ENCODE measurements at regions not wholly inside any gene's neighbourhood (a gene's known extent, or its start where the extent isn't known, plus 50 kb on each side); places are given as distances from the start of the nearest gene placed in this dataset.

- TF ChIP-seq ZNF133 (tag by site-specific recombination; IDR thresholded peaks at IDR 0.05) (no peak), ZNF473 (tag by site-specific recombination; IDR thresholded peaks at IDR 0.05) (no peak), ZNF639 (tag by site-specific recombination; IDR thresholded peaks at IDR 0.05) (no peak), ZBTB1 (tag by site-specific recombination; IDR thresholded peaks at IDR 0.05) (no peak), ZSCAN30 (tag by site-specific recombination; IDR thresholded peaks at IDR 0.05) (no peak), ZNF223 (tag by site-specific recombination; IDR thresholded peaks at IDR 0.05) (no peak), ZNF211 (tag by site-specific recombination; IDR thresholded peaks at IDR 0.05; ENCODE audit: low read depth) (no peak), ZNF404 (tag by site-specific recombination; IDR thresholded peaks at IDR 0.05) (no peak), ZNF394 (tag by site-specific recombination; IDR thresholded peaks at IDR 0.05; ENCODE audit: borderline replicate concordance) (no peak)
- H3K9me3 ChIP-seq (ENCODE audit: control insufficient read depth, insufficient read depth, low read depth, low read length): no peaks in the 10 kb centered on the region
- H3K4me1 ChIP-seq (ENCODE audit: control insufficient read depth, insufficient read depth, low read length): no peaks in the 10 kb centered on the region
- H3K4me3 ChIP-seq (ENCODE audit: low read depth, low read length): no peak overlapping the region
- H3K27ac ChIP-seq (ENCODE audit: extremely low read depth, low read depth, low read length): no peak overlapping the region
- CTCF ChIA-PET: no interaction called here
- POLR2A ChIA-PET: no interaction called here
- no peaks in the 10 kb centered on the region for H3K36me3 ChIP-seq (ENCODE audit: control insufficient read depth in 2 of 2, insufficient read depth in 1 of 2, low read length in 2 of 2)
These were observed 492.7 kb upstream of the MGAT4C start for GRCh38 chr12:86748894-86749293.

- H3K27ac ChIP-seq (ENCODE audit: extremely low read depth, low read depth, low read length): no peak overlapping the region
- POLR2A ChIA-PET: no interaction called here
- no peak overlapping the region for H3K4me3 ChIP-seq (ENCODE audit: low read depth, low read length)
- TF ChIP-seq ZNF664 (tag by site-specific recombination; IDR thresholded peaks at IDR 0.05): no peak
- TF ChIP-seq ZNF221 (tag by site-specific recombination; IDR thresholded peaks at IDR 0.05; ENCODE audit: borderline replicate concordance): no peak
- TF ChIP-seq HOXC10 (CRISPR knock-in tag; IDR thresholded peaks at IDR 0.05): no peak
- TF ChIP-seq ZNF2 (tag by site-specific recombination; IDR thresholded peaks at IDR 0.05): no peak
- TF ChIP-seq ZNF596 (tag by site-specific recombination; IDR thresholded peaks at IDR 0.05): no peak
- TF ChIP-seq, protein P1, sequence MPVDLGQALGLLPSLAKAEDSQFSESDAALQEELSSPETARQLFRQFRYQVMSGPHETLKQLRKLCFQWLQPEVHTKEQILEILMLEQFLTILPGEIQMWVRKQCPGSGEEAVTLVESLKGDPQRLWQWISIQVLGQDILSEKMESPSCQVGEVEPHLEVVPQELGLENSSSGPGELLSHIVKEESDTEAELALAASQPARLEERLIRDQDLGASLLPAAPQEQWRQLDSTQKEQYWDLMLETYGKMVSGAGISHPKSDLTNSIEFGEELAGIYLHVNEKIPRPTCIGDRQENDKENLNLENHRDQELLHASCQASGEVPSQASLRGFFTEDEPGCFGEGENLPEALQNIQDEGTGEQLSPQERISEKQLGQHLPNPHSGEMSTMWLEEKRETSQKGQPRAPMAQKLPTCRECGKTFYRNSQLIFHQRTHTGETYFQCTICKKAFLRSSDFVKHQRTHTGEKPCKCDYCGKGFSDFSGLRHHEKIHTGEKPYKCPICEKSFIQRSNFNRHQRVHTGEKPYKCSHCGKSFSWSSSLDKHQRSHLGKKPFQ (tag by site-specific recombination; IDR thresholded peaks at IDR 0.05): no peak
- no peak for TF ChIP-seq BCL11B (tag by site-specific recombination; IDR thresholded peaks at IDR 0.05; ENCODE audit: low read depth)
- TF ChIP-seq YY2 (tag by site-specific recombination; IDR thresholded peaks at IDR 0.05): no peak
- H3K36me3 ChIP-seq (ENCODE audit: control insufficient read depth in 2 of 2, insufficient read depth in 1 of 2, low read length in 2 of 2): no peaks in the 10 kb centered on the region
- CTCF ChIA-PET: no interaction called here
- H3K9me3 ChIP-seq (ENCODE audit: control insufficient read depth, insufficient read depth, low read depth, low read length): no peaks in the 10 kb centered on the region
- H3K4me1 ChIP-seq (ENCODE audit: control insufficient read depth, insufficient read depth, low read length): no peaks in the 10 kb centered on the region
These were observed 488.5 kb upstream of the MGAT4C start for GRCh38 chr12:86744547-86745212.

DNA sequence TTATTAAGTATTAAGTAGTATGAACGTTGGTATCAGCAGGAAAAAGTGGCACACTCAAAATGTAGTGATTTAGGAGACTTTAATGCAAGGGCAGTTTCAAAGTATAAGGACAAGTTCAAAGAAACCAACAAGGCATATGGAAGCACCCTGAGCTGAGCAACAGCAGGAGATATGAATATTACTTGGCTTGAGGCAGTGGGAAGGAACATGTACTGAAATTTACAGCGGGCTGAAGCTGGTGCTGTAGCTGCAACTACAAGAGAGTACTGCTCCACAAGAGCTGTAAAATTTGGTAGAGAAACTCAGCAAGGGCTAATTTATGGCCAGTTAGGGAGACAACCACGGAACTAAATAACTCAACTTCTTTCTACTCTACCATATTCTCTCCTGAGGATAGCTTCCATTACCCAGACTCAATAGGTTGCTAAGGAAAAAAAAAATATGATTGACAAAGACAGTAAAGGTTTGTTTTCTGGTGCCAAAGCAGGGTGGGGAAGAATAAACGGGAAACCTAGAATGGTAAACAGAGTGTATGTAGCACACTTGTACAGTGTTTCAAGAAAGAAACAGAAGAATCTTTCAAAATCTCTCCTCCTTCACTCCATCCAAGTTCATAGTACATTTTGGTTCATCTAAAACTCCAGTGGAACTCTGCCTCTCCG is 487.8 kb upstream of the MGAT4C start:
- ChIA-PET CTCF (interaction anchor here (0.7 kb wide), 1 partner anchor 18 kb away, joined by 3 read pairs; no protein-coding TSS in a partner anchor), POLR2A (no interaction called here)

More for the DNA sequence above, 487.8 kb upstream of the MGAT4C start:
- no peaks in the 10 kb centered on the region for H3K9me3 ChIP-seq (ENCODE audit: control insufficient read depth, insufficient read depth, low read depth, low read length)
- no peak overlapping the region for H3K4me3 ChIP-seq (ENCODE audit: low read depth, low read length)
- H3K4me1 ChIP-seq (ENCODE audit: control insufficient read depth, insufficient read depth, low read length): no peaks in the 10 kb centered on the region
- TF ChIP-seq ZNF169 (tag by site-specific recombination; IDR thresholded peaks at IDR 0.05) (no peak), ZNF366 (tag by site-specific recombination; conservative IDR thresholded peaks at IDR 0.05) (no peak), ZNF660 (tag by site-specific recombination; IDR thresholded peaks at IDR 0.05) (no peak), ZNF639 (tag by site-specific recombination; IDR thresholded peaks at IDR 0.05) (no peak)
- TF ChIP-seq, protein P2, sequence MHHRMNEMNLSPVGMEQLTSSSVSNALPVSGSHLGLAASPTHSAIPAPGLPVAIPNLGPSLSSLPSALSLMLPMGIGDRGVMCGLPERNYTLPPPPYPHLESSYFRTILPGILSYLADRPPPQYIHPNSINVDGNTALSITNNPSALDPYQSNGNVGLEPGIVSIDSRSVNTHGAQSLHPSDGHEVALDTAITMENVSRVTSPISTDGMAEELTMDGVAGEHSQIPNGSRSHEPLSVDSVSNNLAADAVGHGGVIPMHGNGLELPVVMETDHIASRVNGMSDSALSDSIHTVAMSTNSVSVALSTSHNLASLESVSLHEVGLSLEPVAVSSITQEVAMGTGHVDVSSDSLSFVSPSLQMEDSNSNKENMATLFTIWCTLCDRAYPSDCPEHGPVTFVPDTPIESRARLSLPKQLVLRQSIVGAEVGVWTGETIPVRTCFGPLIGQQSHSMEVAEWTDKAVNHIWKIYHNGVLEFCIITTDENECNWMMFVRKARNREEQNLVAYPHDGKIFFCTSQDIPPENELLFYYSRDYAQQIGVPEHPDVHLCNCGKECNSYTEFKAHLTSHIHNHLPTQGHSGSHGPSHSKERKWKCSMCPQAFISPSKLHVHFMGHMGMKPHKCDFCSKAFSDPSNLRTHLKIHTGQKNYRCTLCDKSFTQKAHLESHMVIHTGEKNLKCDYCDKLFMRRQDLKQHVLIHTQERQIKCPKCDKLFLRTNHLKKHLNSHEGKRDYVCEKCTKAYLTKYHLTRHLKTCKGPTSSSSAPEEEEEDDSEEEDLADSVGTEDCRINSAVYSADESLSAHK (tag by site-specific recombination; IDR thresholded peaks at IDR 0.05): no peak
- no peaks in the 10 kb centered on the region for H3K36me3 ChIP-seq (ENCODE audit: control insufficient read depth in 2 of 2, insufficient read depth in 1 of 2, low read length in 2 of 2)
- no peak overlapping the region for H3K27ac ChIP-seq (ENCODE audit: extremely low read depth, low read depth, low read length)
